K562 (cell line): ENCODE measurements at regions not wholly inside any gene's neighbourhood (a gene's known extent, or its start where the extent isn't known, plus 50 kb on each side); places are given as distances from the start of the nearest gene placed in this dataset.

Experiments
- ATAC-seq: fragments of 200-7000 bp; cut with Tn5 transposase; 3 replicates; pipeline ENCODE4 v1.9.1; 2020; ENCODE audit warnings: moderate library complexity
- BruUV-seq: library from RNA; stranded (reverse); fragments of 400-500 nt; replicated peaks from 2 replicates; lab custom pipeline; 2021; lab: Mats Ljungman, UMichigan
- CTCF ChIA-PET: fragments of 300-600 bp; formaldehyde crosslinking; extraction: SDS; loops from one replicate; lab custom pipeline; 2021; ENCODE audit warnings: low intra/inter-chr PET ratio; lab: Yijun Ruan, JAX
- POLR2A ChIA-PET: fragments of 300-600, 350-650 bp; sonication (Branson Sonifier 250); formaldehyde crosslinking; extraction: SDS; loops from one replicate; lab custom pipeline; 2021; ENCODE audit warnings: antibody characterized with exemption, inconsistent platforms; lab: Yijun Ruan, JAX
- DNase-seq, 4 experiments: peaks; one replicate each; pipeline versions ENCODE4 v3.0.0 to v3.0.0-alpha.2; 2011 to 2018; ENCODE audit warnings: low spot score in 3 of 4, mixed read lengths in 3 of 4; ENCODE audit errors: extremely low read depth in 1 of 4
- FAIRE-seq: peaks from 2 replicates; lab custom pipeline; 2011; peaks lifted over from hg19 to GRCh38; lab: Jason Lieb, UNC
- H2AFZ ChIP-seq: 2 replicates; pipeline ENCODE4 v1.6.0; 2011; ENCODE audit warnings: low read depth, low read length, control low read depth, inconsistent platforms
- H3K27ac ChIP-seq: fragments of 200-600 bp; 3 replicates; pipeline ENCODE4 v1.8.0; 2011; ENCODE audit warnings: low read depth, mild to moderate bottlenecking, control low read depth, inconsistent platforms, low read length, moderate library complexity, mixed read lengths; ENCODE audit errors: extremely low read depth
- H3K27me3 ChIP-seq, 2 experiments: fragments of 300-600 bp in 1 of 2; 2 replicates in 1 of 2; 3 replicates in 1 of 2; pipeline versions ENCODE4 v1.6.0 to v1.8.0; 2011; ENCODE audit warnings: inconsistent platforms in 2 of 2, low read length in 2 of 2, mild to moderate bottlenecking in 1 of 2, mixed read lengths in 1 of 2, moderate library complexity in 1 of 2; ENCODE audit not compliant: control insufficient read depth in 2 of 2, insufficient read depth in 2 of 2
- H3K36me3 ChIP-seq: fragments of 300-600 bp; 3 replicates; pipeline ENCODE4 v1.8.0; 2011; ENCODE audit warnings: mild to moderate bottlenecking, low read length, inconsistent platforms; ENCODE audit not compliant: control insufficient read depth, insufficient read depth
- H3K4me1 ChIP-seq, 2 experiments: fragments of 200-600 bp in 1 of 2; replicated peaks in 1 of 2; 2 replicates in 1 of 2; 3 replicates in 1 of 2; pipeline versions ENCODE4 v1.5.1 to v1.8.0; 2011; ENCODE audit warnings: inconsistent platforms in 2 of 2, low read length in 2 of 2, mild to moderate bottlenecking in 1 of 2, mixed read lengths in 1 of 2, moderate library complexity in 1 of 2; ENCODE audit not compliant: control insufficient read depth in 2 of 2, insufficient read depth in 2 of 2
- H3K4me2 ChIP-seq: 2 replicates; pipeline ENCODE4 v1.6.1; 2011; ENCODE audit warnings: low read length, control low read depth, inconsistent platforms, mixed read lengths; ENCODE audit not compliant: insufficient read depth
- H3K4me3 ChIP-seq: fragments of 200-600 bp; sonication (generic), shearing (Covaris generic); 2 replicates; pipeline ENCODE4 v1.5.1; 2016; ENCODE audit warnings: control low read depth, inconsistent platforms
- H3K79me2 ChIP-seq: fragments of 200-600 bp; 3 replicates; pipeline ENCODE4 v1.8.0; 2011; ENCODE audit warnings: low read length, inconsistent platforms; ENCODE audit not compliant: control insufficient read depth, insufficient read depth
- H3K9ac ChIP-seq, 2 experiments: 2 replicates each; pipeline versions ENCODE4 v1.6.0 to v1.6.1; 2011; ENCODE audit warnings: low read depth in 2 of 2, low read length in 2 of 2, control low read depth in 1 of 2, inconsistent platforms in 1 of 2, mild to moderate bottlenecking in 1 of 2, mixed read lengths in 1 of 2; ENCODE audit not compliant: insufficient read depth in 1 of 2
- H3K9me1 ChIP-seq: one replicate; pipeline ENCODE4 v1.6.0; 2011; ENCODE audit warnings: inconsistent platforms, mild to moderate bottlenecking, low read length, moderate library complexity; ENCODE audit not compliant: control insufficient read depth, insufficient read depth
- H3K9me3 ChIP-seq: replicated peaks from 2 replicates; pipeline ENCODE4 v1.5.1; 2011; ENCODE audit warnings: low read depth, low read length, inconsistent platforms; ENCODE audit not compliant: control insufficient read depth, insufficient read depth
- H4K20me1 ChIP-seq: replicated peaks from 2 replicates; pipeline ENCODE4 v1.6.1; 2011; ENCODE audit warnings: low read length, inconsistent platforms, mixed read lengths; ENCODE audit not compliant: control insufficient read depth, insufficient read depth
- AFF1 ChIP-seq, 2 experiments: fragments of 450-650 bp; IDR thresholded peaks; 2 replicates each; pipeline ENCODE4 v1.6.1; 2018; ENCODE audit warnings: mild to moderate bottlenecking in 2 of 2, low read depth in 1 of 2; ENCODE audit not compliant: partially characterized antibody in 2 of 2
- SETDB1 ChIP-seq: IDR thresholded peaks from one replicate; pipeline ENCODE4 v1.6.1; 2012; ENCODE audit warnings: low read length, control low read depth, inconsistent platforms
- TRIM28 ChIP-seq: fragments of 450-650 bp; IDR thresholded peaks from 2 replicates; pipeline ENCODE4 v1.6.1; 2017
- ZNF444 ChIP-seq: fragments of 250-450 bp; sonication (Bioruptor Pico); IDR thresholded peaks from 2 replicates; pipeline ENCODE4 v1.4.0; 2020; ENCODE audit warnings: mild to moderate bottlenecking, moderate library complexity
- WGBS: fragments of 100-300 bp; shearing (Covaris generic); methylation state at CpG from one replicate; pipeline ENCODE4 v1.1.6; 2016; ENCODE audit warnings: low coverage, mixed read lengths; ENCODE audit not compliant: insufficient coverage; ENCODE audit errors: missing lambda C conversion rate; 5-methylcytosine and 5-hydroxymethylcytosine counted together
- in situ Hi-C: fragments of 300-500 bp; cut with MboI; formaldehyde crosslinking; loops from 4 replicates; pipeline ENCODE4 v1.15.0; 2018; ENCODE audit warnings: inconsistent platforms, mixed read lengths
- intact Hi-C: fragments of 100-400 bp; cut with micrococcal nuclease; formaldehyde crosslinking; loops from 2 replicates; pipeline ENCODE4 v1.14.2; 2022

DNA sequence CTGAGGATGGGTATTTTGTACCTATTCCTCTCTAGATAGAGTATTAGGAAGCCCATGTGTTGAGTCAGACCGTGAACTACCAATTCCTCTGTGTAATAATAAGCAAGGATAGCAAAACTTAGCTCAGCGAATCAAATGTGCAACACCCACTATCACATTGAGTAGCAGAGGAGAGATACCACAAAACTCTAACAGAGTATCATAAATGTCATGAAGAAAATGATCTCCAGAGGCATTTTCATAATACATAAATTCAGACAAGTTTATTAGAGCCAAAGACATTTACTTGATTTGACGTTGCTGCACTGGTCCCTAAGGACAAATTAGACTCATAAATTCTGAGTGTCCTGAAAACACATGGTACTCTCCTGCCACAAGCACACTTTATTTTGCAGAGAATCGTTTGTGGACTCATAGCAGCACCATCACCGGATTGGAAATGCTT, 245.2 kb downstream of the HAO1 start:
- in situ Hi-C loops (no loop called here), intact Hi-C loops (no loop called here)
- Histone ChIP-seq H2AFZ (no peak overlapping the region), H3K4me2 (no peak overlapping the region), H3K36me3 (no peaks in the 10 kb centered on the region), H3K79me2 (no peaks in the 10 kb centered on the region), H3K4me1 (no peaks in the 10 kb centered on the region), H3K9me1 (no peaks in the 10 kb centered on the region), H4K20me1 (no peaks in the 10 kb centered on the region), H3K9ac (no peak overlapping the region), H3K9me3 (no peaks in the 10 kb centered on the region), H3K27me3 (no peaks in the 10 kb centered on the region), H3K27ac (no peak overlapping the region), H3K4me3 (no peak overlapping the region)
- 0% methylated on average over 5 of the region's 5 CpGs for WGBS
- BruUV-seq: no TSS peak
- ChIA-PET POLR2A (no interaction called here), CTCF (no interaction called here)
- no peak for ATAC-seq
- no peak for FAIRE-seq
- no peak for TF ChIP-seq SETDB1
- no peak for TF ChIP-seq AFF1 (IDR thresholded peaks at IDR 0.05; ENCODE audit: low read depth in 1 of 2, partially characterized antibody in 2 of 2)
- TF ChIP-seq ZNF444: no peak
- TF ChIP-seq TRIM28: no peak
- no peak for DNase-seq
